ENCODE measurements at regions not wholly inside any gene's neighbourhood (a gene's known extent, or its start where the extent isn't known, plus 50 kb on each side); places are given as distances from the start of the nearest gene placed in this dataset.

DNA sequence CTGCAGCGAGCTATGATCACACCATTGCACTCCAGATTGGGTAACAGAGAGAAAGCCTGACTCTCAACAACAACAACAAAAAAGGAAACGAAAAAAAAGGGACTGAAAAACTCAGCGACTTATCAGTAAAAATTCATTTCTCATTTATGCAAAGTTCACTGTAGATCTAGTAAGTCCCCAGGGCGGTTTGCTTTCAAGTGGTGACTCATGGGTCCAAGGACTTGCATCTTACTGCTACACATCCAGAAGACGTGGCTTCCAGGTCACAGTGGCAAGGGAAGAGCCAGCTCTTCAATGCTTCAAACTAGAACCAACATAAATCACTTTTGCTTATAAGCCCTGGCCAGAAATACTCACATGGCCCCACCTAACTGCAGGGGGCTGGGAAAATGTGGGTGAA lies 178.3 kb upstream of the AUTS2 start:
- TF ChIP-seq, protein P1, sequence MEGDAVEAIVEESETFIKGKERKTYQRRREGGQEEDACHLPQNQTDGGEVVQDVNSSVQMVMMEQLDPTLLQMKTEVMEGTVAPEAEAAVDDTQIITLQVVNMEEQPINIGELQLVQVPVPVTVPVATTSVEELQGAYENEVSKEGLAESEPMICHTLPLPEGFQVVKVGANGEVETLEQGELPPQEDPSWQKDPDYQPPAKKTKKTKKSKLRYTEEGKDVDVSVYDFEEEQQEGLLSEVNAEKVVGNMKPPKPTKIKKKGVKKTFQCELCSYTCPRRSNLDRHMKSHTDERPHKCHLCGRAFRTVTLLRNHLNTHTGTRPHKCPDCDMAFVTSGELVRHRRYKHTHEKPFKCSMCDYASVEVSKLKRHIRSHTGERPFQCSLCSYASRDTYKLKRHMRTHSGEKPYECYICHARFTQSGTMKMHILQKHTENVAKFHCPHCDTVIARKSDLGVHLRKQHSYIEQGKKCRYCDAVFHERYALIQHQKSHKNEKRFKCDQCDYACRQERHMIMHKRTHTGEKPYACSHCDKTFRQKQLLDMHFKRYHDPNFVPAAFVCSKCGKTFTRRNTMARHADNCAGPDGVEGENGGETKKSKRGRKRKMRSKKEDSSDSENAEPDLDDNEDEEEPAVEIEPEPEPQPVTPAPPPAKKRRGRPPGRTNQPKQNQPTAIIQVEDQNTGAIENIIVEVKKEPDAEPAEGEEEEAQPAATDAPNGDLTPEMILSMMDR (IDR thresholded peaks at IDR 0.05) = no peak
- no peak for TF ChIP-seq POLR2A (IDR thresholded peaks at IDR 0.05)

Measured in gastroesophageal sphincter (tissue), 3 donors.